ENCODE measurements at regions not wholly inside any gene's neighbourhood (a gene's known extent, or its start where the extent isn't known, plus 50 kb on each side); places are given as distances from the start of the nearest gene placed in this dataset.
"Not testable (repeated sequence)": the region's sequence is repeated elsewhere in the genome, so short reads cannot be mapped to it uniquely, and the experiment has no call there.

GRCh38 chr7:54141576-54141975 is 400.6 kb upstream of the VSTM2A start:
- no peak for DNase-seq

DNA sequence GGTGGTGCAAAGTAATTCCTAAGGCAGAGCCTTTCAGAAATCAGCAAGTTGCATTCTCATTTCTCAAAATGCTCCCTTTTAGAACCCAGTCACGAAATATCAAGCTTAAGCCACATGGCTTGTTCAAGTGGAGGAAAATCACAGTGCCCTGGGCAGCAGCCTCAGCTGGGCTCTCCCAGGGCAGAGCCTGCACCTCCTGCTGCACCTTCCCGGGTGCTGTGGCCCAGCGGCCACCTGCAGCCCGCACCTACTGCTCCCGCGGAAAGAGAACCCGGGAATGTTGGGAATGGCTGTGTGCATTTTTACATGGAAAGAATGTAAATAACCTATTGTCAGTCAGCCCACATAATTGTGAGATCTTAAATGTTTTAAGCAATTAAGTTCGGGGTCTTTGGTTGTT is 396.5 kb upstream of the VSTM2A start:
- DNase-seq: no peak

DNA sequence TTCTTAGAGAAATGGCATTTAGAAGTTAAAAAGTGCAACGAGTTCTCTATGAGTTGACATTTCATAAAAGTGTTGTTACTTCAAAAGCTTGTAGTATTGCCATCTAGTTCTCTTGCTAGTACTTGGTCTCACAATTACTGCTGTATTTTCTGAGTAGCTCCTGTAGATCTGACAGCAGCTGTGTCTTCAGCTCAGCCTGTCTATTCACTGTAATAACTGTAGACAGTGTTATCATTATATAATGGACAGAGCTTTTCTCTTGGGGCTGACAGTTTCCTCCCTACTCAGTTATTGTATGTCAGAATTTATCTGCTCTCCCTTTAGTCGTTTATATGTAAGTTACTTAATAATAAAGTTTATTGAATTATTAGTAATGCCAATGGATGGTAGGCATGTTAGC is 388.7 kb upstream of the VSTM2A start:
- no peak for DNase-seq

DNA sequence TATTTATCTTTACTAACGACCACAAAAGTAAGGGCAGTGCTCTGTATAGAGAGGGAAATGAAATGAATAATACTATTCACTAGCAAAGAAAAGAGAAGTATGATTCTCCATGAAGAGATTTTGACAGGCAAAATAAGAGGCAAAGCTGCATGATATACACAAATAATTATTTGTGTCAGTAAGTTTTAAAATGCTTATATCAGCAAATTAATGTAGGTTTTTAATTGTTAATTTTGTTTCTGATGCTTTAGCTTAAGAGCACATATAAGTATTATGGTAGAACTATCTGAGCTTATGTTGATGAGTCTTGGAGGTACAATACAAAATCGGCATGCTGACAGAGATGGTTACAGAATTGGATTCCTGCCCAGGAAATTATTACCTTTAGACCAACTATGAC is 383.1 kb upstream of the VSTM2A start:
- DNase-seq: no peak

DNA sequence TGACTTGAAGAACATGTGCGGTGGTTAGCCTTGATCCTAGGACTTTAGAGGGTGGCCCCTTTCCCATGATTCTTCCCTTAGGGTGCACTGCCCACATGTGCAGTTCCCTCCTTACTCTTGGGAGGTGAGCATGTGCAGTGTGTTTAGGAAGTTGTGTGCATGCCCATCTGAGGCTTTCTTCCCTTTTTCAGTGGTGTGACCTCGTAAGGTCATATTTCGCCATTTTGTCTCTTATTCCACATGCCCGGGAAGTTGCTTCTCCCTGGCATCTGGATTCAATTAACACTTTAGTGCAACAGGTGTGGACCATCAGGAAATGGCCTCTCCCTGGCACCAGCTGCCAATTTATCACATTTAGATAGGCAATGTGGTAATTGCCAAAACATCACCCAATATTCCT is 380.6 kb upstream of the VSTM2A start:
- DNase-seq: no peak

DNA sequence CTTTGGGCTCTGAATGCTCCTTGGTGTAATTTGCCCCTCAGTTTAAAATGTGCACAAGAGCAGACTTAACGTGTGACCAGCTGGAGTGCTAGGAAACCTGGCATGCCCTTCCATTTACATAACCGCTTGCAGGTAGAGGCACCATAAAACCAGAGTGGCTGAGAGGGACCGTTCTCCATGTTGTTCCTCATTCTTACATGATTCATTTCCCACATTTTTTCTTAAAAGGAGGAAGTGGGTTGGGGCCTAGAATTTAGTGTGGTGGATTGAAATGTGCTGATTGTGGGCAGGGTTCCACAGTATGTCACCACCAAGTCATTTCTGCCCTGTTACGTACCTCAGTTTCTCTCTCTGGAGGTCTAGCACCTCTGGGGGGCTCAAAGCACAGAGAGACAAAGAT is 375.8 kb upstream of the VSTM2A start:
- no peak for DNase-seq

GRCh38 chr7:54179321-54180029 is 362.7 kb upstream of the VSTM2A start:
- DNase-seq: no peak

- no peak for DNase-seq
These were observed 361.4 kb upstream of the VSTM2A start for GRCh38 chr7:54180796-54181195.

- DNase-seq: no peak
These were observed 359.1 kb upstream of the VSTM2A start for GRCh38 chr7:54183055-54183454.

GRCh38 chr7:54186336-54186735 is 355.8 kb upstream of the VSTM2A start:
- no peak for DNase-seq

DNA sequence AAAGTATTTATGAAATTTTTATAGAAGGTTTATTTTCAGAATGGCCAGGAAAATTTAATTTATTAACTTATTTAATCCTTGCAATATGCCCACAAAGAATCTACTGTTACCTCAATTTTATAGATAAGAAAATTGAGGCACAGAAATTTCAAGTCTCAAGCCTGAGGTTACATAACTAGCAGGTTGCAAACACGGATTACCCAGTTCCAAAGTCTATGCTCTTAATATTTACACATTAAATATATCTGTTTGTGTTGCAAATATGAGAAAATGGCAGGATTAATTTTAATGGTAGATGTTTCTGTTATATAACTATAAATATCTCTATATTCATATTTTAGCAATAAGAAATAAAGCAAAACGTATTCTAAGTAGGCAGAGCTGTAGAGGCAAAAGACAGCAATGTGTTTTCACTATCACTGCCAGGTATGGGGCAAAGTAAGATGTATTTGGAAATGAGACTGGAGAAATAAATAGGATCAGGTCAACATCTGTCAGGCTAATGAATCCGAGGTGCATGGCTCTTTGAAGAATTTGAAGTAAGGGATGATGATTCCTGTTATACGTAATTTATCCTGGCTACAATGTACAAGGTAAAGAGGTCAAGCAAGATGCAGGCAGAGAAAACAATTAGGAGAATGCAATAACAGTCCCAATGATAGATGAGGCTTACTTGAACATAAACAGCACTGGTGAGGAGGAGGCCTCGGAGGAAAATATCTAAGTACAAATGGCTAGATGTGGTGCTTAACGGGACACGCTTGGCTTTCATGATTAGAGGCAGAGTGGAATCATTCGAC is 354.1 kb upstream of the VSTM2A start:
- no peak for DNase-seq

DNA sequence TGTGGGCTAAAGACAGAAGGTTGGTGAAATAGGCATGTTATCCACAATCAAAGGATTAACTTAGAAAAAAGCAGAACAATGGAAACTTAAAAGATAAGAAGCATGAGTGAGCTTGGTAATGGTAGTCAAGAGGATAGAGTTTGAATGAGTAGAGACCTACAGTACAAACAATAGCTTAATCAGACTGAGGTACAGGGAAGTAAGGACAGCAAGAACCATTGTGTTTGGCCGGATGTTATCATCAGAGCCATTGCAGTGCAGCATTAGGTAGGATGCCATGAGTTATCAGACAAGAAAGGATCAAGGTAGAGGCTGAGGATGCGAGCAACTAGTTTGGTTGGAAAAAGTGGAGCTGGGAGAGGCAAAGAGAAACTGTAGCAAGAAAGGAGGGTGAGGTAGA is 353.3 kb upstream of the VSTM2A start:
- no peak for DNase-seq

DNA sequence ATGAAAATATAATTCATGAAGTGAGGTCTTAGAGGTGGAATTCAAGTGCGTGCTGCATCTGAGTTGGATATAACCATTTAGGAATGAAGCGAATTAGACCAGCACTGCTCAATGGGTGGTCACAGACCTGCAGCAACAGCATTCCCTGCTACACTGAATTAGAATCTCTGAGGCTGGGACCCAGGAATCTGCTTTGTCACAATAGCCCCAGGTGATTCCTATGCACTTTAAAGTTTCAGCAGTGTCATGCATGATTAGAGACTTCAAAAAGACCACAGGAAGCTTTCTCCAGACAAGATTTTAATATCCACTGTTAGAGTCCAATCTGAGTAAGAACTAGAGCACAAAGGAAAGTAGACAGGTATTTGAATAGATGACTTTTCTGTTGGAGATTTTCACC is 352.8 kb upstream of the VSTM2A start:
- no peak for DNase-seq

GRCh38 chr7:54201501-54201900 is 340.7 kb upstream of the VSTM2A start:
- no peak for DNase-seq

DNA sequence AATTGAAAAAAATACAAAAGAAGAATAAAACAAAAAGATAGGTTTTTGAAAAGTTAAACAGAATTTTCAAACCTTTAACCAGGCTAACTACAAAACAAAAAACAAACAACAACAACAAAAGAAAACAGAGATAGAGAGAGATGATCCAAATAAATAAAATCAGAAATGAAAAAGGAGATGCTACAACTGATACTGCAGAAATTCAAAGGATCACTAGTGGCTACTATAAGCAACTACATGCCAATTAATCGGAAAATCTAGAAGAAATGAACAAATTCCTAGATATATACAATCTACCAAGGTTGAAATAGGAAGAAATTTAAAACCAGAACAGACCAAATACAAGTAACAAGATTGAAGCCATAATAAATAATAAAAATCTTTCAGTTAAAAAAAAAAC is 326.8 kb upstream of the VSTM2A start:
- no peak for DNase-seq

- DNase-seq: not testable (repeated sequence)
These were observed 316.1 kb upstream of the VSTM2A start for GRCh38 chr7:54226030-54226429.

GRCh38 chr7:54242776-54243175 is 299.4 kb upstream of the VSTM2A start:
- no peak for DNase-seq

GRCh38 chr7:54245020-54245419 is 297.2 kb upstream of the VSTM2A start:
- DNase-seq: no peak

GRCh38 chr7:54249686-54250085 is 292.5 kb upstream of the VSTM2A start:
- no peak for DNase-seq

GRCh38 chr7:54252256-54253035 is 289.7 kb upstream of the VSTM2A start:
- DNase-seq: no peak

GRCh38 chr7:54253036-54253373 is 289.2 kb upstream of the VSTM2A start:
- no peak for DNase-seq

DNA sequence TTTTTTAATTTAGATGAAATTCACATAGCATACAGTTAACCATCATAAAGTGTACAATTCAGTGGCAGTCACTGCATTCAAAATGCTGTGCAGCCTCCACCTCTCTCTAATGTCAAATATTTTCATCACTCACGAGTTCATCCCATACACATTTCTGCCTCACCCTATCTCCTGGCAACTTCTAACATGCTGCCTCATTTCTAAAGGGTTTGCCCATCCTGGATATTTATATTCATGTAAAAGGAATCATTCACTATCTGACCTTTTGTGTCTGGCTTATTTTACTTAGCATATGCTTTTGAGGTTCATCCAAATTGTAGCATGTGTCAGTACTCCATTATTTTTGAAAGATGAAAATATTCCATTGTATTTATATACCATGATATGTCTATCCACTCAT is 286.9 kb upstream of the VSTM2A start:
- DNase-seq: no peak

- DNase-seq: no peak
These were observed 283.0 kb upstream of the VSTM2A start for GRCh38 chr7:54259185-54259584.

- DNase-seq: no peak
These were observed 281.2 kb upstream of the VSTM2A start for GRCh38 chr7:54260941-54261371.
